Smooth muscle cell (in vitro differentiated cells): ENCODE measurements at regions not wholly inside any gene's neighbourhood (a gene's known extent, or its start where the extent isn't known, plus 50 kb on each side); places are given as distances from the start of the nearest gene placed in this dataset.

Experiments used
- DNase-seq: peaks from one replicate; lab custom pipeline; 2025; ENCODE audit not compliant: unreplicated experiment; lab: John Stamatoyannopoulos, UW
- H2AFZ ChIP-seq: fragments of 200-600 bp; sonication (generic); 2 replicates; pipeline ENCODE4 v1.6.0; 2016; ENCODE audit warnings: antibody characterized with exemption, low read depth, mild to moderate bottlenecking
- H3F3A ChIP-seq: fragments of 200-600 bp; sonication (generic); 2 replicates; pipeline ENCODE4 v1.6.0; 2017; ENCODE audit warnings: antibody characterized with exemption, low read depth
- H3K27ac ChIP-seq: fragments of 200-600 bp; sonication (generic); 2 replicates; pipeline ENCODE4 v1.5.1; 2016; ENCODE audit warnings: low read depth, mild to moderate bottlenecking
- H3K27me3 ChIP-seq: fragments of 200-600 bp; sonication (generic); 2 replicates; pipeline ENCODE4 v1.6.1; 2016; ENCODE audit warnings: low read depth, mild to moderate bottlenecking
- H3K36me3 ChIP-seq: fragments of 200-600 bp; sonication (generic); 2 replicates; pipeline ENCODE4 v1.5.1; 2016; ENCODE audit warnings: low read depth
- H3K4me1 ChIP-seq: fragments of 200-600 bp; sonication (generic); 2 replicates; pipeline ENCODE4 v1.5.1; 2016; ENCODE audit warnings: low read depth
- H3K4me2 ChIP-seq: fragments of 200-600 bp; sonication (generic); 2 replicates; pipeline ENCODE4 v1.6.0; 2016; ENCODE audit warnings: mild to moderate bottlenecking
- H3K4me3 ChIP-seq: fragments of 200-600 bp; sonication (generic); 2 replicates; pipeline ENCODE4 v1.5.1; 2016; ENCODE audit warnings: mild to moderate bottlenecking
- H3K79me2 ChIP-seq: fragments of 200-600 bp; sonication (generic); 2 replicates; pipeline ENCODE4 v1.6.0; 2016; ENCODE audit warnings: low read depth, mild to moderate bottlenecking
- H3K9ac ChIP-seq: fragments of 200-600 bp; sonication (generic); 2 replicates; pipeline ENCODE4 v1.6.0; 2016; ENCODE audit warnings: low read depth
- H3K9me3 ChIP-seq: fragments of 200-600 bp; sonication (generic); replicated peaks from 2 replicates; pipeline ENCODE4 v1.5.1; 2016; ENCODE audit warnings: low read depth
- H4K20me1 ChIP-seq: fragments of 200-600 bp; sonication (generic); 2 replicates; pipeline ENCODE4 v1.6.0; 2016; ENCODE audit warnings: low read depth
- WGBS: methylation state at CpG from one replicate; pipeline ENCODE4 v1.1.7; 2016; ENCODE audit warnings: low lambda C conversion rate; 5-methylcytosine and 5-hydroxymethylcytosine counted together
- TF ChIP-seq, protein P1 (sequence below): fragments of 200-600 bp; sonication (generic); IDR thresholded peaks from 2 replicates; pipeline ENCODE4 v1.5.1; 2017; ENCODE audit warnings: borderline replicate concordance, mild to moderate bottlenecking, antibody characterized with exemption; ENCODE audit not compliant: insufficient read depth, poor library complexity, severe bottlenecking

DNA sequence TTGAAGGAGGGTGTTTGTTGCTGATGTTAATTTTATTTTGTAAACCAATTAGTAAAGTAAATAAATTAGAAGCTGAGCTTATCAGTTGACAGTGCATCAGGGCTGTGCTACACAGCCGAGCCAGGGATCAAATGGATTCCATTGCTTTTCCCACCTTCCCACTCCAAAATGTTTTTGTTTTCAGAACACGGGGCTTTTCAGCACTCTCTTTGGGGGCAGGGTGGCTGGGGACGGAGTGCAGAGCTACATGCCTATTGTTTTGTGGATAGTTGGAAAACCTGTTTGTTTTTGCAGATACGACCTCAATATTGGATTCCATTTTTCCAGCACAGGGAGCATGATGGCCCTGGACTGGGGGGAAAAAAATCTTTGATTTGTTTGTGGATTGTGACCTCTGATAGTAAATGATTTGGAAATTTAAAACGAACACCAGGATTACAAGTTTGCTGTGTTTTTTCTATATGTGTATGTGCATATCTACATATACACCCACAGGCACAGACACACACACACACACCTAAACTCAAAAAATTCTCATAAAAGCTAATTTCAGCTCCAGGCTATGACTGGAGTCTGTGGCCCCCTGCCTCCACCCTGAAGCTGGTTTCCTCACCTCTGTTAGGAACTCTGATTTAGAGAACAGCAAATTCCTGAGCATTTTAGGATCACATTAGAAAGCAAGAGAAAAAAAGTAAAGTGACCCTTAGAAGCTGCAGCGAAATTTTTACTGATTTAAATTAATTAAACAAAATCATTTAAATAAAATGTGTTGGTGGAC, 371.7 kb upstream of the IRX2 start:
- H3K9me3 ChIP-seq = no peaks in the 10 kb centered on the region
- WGBS = 11% methylated on average over 6 of the region's 6 CpGs
- no peak overlapping the region for H2AFZ ChIP-seq
- no peak overlapping the region for H3K4me3 ChIP-seq
- H3K4me1 ChIP-seq = peaks cover 37% of the 10 kb centered on the region
- H3F3A ChIP-seq = no peaks in the 10 kb centered on the region
- H3K4me2 ChIP-seq = no peak overlapping the region
- H3K27ac ChIP-seq = no peak overlapping the region
- no peak overlapping the region for H3K9ac ChIP-seq
- DNase-seq = no peak
- TF ChIP-seq, protein P1, sequence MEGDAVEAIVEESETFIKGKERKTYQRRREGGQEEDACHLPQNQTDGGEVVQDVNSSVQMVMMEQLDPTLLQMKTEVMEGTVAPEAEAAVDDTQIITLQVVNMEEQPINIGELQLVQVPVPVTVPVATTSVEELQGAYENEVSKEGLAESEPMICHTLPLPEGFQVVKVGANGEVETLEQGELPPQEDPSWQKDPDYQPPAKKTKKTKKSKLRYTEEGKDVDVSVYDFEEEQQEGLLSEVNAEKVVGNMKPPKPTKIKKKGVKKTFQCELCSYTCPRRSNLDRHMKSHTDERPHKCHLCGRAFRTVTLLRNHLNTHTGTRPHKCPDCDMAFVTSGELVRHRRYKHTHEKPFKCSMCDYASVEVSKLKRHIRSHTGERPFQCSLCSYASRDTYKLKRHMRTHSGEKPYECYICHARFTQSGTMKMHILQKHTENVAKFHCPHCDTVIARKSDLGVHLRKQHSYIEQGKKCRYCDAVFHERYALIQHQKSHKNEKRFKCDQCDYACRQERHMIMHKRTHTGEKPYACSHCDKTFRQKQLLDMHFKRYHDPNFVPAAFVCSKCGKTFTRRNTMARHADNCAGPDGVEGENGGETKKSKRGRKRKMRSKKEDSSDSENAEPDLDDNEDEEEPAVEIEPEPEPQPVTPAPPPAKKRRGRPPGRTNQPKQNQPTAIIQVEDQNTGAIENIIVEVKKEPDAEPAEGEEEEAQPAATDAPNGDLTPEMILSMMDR = no peak
- peaks cover 59% of the 10 kb centered on the region for H3K27me3 ChIP-seq
- no peaks in the 10 kb centered on the region for H3K79me2 ChIP-seq
- no peaks in the 10 kb centered on the region for H3K36me3 ChIP-seq
- no peaks in the 10 kb centered on the region for H4K20me1 ChIP-seq

DNA sequence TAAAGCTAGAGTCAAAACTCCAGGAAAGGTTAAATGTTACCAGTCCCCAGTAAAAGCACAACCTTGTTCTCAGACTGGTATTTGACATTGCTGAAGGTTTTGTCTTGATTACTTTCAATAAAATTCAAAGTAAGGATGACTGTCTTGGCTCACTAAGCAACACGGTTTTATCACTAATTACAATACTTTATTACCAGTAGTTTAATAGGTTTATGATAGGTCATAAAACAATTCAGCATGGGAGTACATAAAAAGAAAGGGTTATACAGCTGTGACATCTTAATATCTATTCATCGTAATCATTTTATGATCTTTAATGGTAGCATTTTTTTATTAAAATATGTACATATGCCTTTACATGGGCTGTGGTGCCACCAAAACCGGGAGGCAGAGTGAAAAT, 370.7 kb upstream of the IRX2 start:
- H3K4me1 ChIP-seq = peaks cover 47% of the 10 kb centered on the region
- 42% methylated on average over 3 of the region's 3 CpGs for WGBS
- no peak overlapping the region for H3K9ac ChIP-seq
- H3K9me3 ChIP-seq = no peaks in the 10 kb centered on the region
- no peaks in the 10 kb centered on the region for H3F3A ChIP-seq
- H3K27me3 ChIP-seq = peaks cover 69% of the 10 kb centered on the region
- no peak for DNase-seq
- H3K27ac ChIP-seq = no peak overlapping the region
- no peaks in the 10 kb centered on the region for H3K79me2 ChIP-seq
- peak overlapping the region; percentile 47 for H3K4me2 ChIP-seq
- H2AFZ ChIP-seq = peak overlapping the region; percentile 68
- H3K4me3 ChIP-seq = no peak overlapping the region
- H4K20me1 ChIP-seq = no peaks in the 10 kb centered on the region
- TF ChIP-seq, protein P1 = no peak
- H3K36me3 ChIP-seq = no peaks in the 10 kb centered on the region

DNA sequence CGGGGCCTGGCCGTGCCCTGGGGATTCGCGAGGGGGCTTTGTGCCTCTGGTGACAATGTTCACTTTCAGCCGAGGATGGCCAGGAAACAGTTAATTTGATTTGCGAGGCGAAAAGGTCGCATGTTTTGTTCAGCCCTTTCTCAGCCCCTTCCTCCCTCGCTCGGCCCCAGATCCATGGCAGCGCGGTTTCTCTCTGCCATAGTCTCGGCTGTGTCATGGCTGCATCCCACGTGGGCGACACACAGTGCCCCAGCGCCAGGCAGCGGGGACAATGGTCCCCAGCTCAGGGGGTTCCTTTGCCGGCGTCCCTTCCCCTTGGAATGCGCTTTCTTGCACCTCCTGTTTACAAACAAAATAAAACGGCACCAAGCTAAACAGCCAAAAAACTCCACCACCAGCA, 370.3 kb upstream of the IRX2 start:
- no peaks in the 10 kb centered on the region for H3K79me2 ChIP-seq
- H3K27me3 ChIP-seq = peaks cover 73% of the 10 kb centered on the region
- peak overlapping the region; percentile 68 for H2AFZ ChIP-seq
- no peak overlapping the region for H3K4me3 ChIP-seq
- no peaks in the 10 kb centered on the region for H3K36me3 ChIP-seq
- DNase-seq = no peak
- peak overlapping the region; percentile 47 for H3K4me2 ChIP-seq
- peaks cover 48% of the 10 kb centered on the region for H3K4me1 ChIP-seq
- H3K27ac ChIP-seq = no peak overlapping the region
- no peaks in the 10 kb centered on the region for H4K20me1 ChIP-seq
- H3K9me3 ChIP-seq = no peaks in the 10 kb centered on the region
- no peak overlapping the region for H3K9ac ChIP-seq
- H3F3A ChIP-seq = no peaks in the 10 kb centered on the region
- TF ChIP-seq, protein P1 = no peak
- WGBS = 15% methylated on average over 20 of the region's 21 CpGs

DNA sequence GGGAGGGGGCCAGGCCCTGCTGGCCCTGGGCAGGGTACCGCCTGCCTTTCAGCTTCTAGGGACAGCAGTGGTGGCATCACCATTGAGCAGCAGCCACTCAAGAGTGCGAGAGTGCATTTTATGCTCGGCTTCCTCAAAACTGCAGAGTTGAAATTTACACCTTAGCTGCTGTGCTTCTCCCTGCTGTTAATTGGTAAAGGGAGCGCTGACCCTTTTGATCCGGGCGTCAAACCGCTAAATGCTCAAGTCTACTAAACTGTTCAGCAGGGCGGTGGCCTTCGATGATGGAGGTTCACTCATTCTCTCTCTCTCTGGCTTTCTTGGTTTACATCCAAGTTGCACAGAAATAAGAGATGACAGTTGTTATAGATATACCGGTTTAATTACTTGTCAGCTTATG, 368.6 kb upstream of the IRX2 start:
- Histone ChIP-seq H3K27me3 (peaks cover 88% of the 10 kb centered on the region), H3F3A (no peaks in the 10 kb centered on the region), H3K79me2 (no peaks in the 10 kb centered on the region), H3K4me2 (no peak overlapping the region), H3K36me3 (no peaks in the 10 kb centered on the region), H4K20me1 (no peaks in the 10 kb centered on the region), H3K4me1 (peaks cover 48% of the 10 kb centered on the region), H2AFZ (no peak overlapping the region), H3K9ac (no peak overlapping the region), H3K4me3 (no peak overlapping the region), H3K9me3 (no peaks in the 10 kb centered on the region), H3K27ac (no peak overlapping the region)
- DNase-seq = no peak
- TF ChIP-seq, protein P1 = no peak
- 77% methylated on average over 10 of the region's 10 CpGs for WGBS
